HCT116 (cell line): ENCODE measurements at regions not wholly inside any gene's neighbourhood (a gene's known extent, or its start where the extent isn't known, plus 50 kb on each side); places are given as distances from the start of the nearest gene placed in this dataset.
"Not testable (repeated sequence)": the region's sequence is repeated elsewhere in the genome, so short reads cannot be mapped to it uniquely, and the experiment has no call there.

Experiments used
- ATAC-seq: fragments of 200-7000 bp; cut with Tn5 transposase; 2 replicates; pipeline ENCODE4 v1.9.1; 2020; ENCODE audit warnings: mild to moderate bottlenecking, moderate library complexity
- BruUV-seq: library from RNA; stranded (reverse); fragments of 400-500 nt; replicated peaks from 2 replicates; lab custom pipeline; 2021; lab: Mats Ljungman, UMichigan
- CTCF ChIA-PET: fragments of 300-600 bp; sonication (Branson Sonifier 250); formaldehyde crosslinking; loops from one replicate; lab custom pipeline; 2021; ENCODE audit warnings: antibody characterized with exemption; lab: Charles Lee
- POLR2A ChIA-PET: fragments of 300-600, 350-600 bp; sonication (Branson Sonifier 250); formaldehyde crosslinking; loops from one replicate; lab custom pipeline; 2021; ENCODE audit warnings: antibody characterized with exemption; lab: Charles Lee
- RAD21 ChIA-PET, 2 experiments: fragments of 300-600 bp; sonication (Branson Sonifier 250); formaldehyde crosslinking; loops; one replicate each; lab custom pipeline; 2023; ENCODE audit warnings: low total read pairs in 2 of 2; ENCODE audit not compliant: uncharacterized antibody in 2 of 2, unreplicated experiment in 2 of 2, low non-redundant PET in 1 of 2; lab: Charles Lee
- DNase-seq: peaks from one replicate; pipeline ENCODE4 v3.0.0-alpha.2; 2010; ENCODE audit warnings: low read depth, low spot score
- H2AFZ ChIP-seq: fragments of 200-600 bp; shearing (Covaris generic), sonication (generic); 2 replicates; pipeline ENCODE4 v1.6.1; 2017; ENCODE audit warnings: low read depth, mixed run types, mixed read lengths, antibody characterized with exemption, low read length; ENCODE audit not compliant: poor library complexity, severe bottlenecking
- H3K27ac ChIP-seq: 2 replicates; pipeline ENCODE4 v1.5.1; 2012; ENCODE audit warnings: low read depth, low read length
- H3K27me3 ChIP-seq: fragments of 200-600 bp; sonication (generic); 2 replicates; pipeline ENCODE4 v1.6.1; 2016; ENCODE audit warnings: mixed run types, low read length, mixed read lengths; ENCODE audit not compliant: insufficient read depth
- H3K36me3 ChIP-seq, 2 experiments: fragments of 200-500 bp in 1 of 2; fragments of 200-600 bp in 1 of 2; sonication (Bioruptor generic) in 1 of 2; sonication (generic) in 1 of 2; 2 replicates each; pipeline versions ENCODE4 v1.5.1 to v1.6.1; 2014 to 2016; ENCODE audit warnings: low read length in 2 of 2, inconsistent platforms in 1 of 2, mixed read lengths in 1 of 2, mixed run types in 1 of 2; ENCODE audit not compliant: insufficient read depth in 2 of 2, control insufficient read depth in 1 of 2
- H3K4me1 ChIP-seq, 2 experiments: fragments of 200-600 bp in 1 of 2; sonication (generic) in 1 of 2; 2 replicates each; pipeline versions ENCODE4 v1.5.1 to v1.6.1; 2012 to 2017; ENCODE audit warnings: low read length in 2 of 2, inconsistent platforms in 1 of 2, mild to moderate bottlenecking in 1 of 2, mixed read lengths in 1 of 2, mixed run types in 1 of 2, moderate library complexity in 1 of 2; ENCODE audit not compliant: insufficient read depth in 2 of 2, control insufficient read depth in 1 of 2
- H3K4me2 ChIP-seq: fragments of 200-600 bp; sonication (generic); 2 replicates; pipeline ENCODE4 v1.6.1; 2017; ENCODE audit warnings: mixed run types, low read length, mixed read lengths
- H3K4me3 ChIP-seq, 2 experiments: fragments of 200-600 bp in 1 of 2; sonication (generic) in 1 of 2; replicated peaks in 1 of 2; 2 replicates each; pipeline ENCODE4 v1.5.1; 2011 to 2016; ENCODE audit warnings: low read length in 2 of 2, control low read depth in 1 of 2, low read depth in 1 of 2, mild to moderate bottlenecking in 1 of 2, mixed read lengths in 1 of 2, mixed run types in 1 of 2
- H3K79me2 ChIP-seq: fragments of 200-600 bp; sonication (generic); 2 replicates; pipeline ENCODE4 v1.6.1; 2017; ENCODE audit warnings: mild to moderate bottlenecking, mixed run types, low read length, moderate library complexity, mixed read lengths; ENCODE audit not compliant: insufficient read depth
- H3K9ac ChIP-seq: fragments of 200-600 bp; sonication (generic); 2 replicates; pipeline ENCODE4 v1.6.1; 2016; ENCODE audit warnings: low read length, mixed read lengths
- H3K9me2 ChIP-seq: fragments of 200-600 bp; sonication (generic), shearing (Covaris generic); 2 replicates; pipeline ENCODE4 v1.6.1; 2017; ENCODE audit warnings: mixed run types, mild to moderate bottlenecking, moderate library complexity; ENCODE audit not compliant: insufficient read depth
- H3K9me3 ChIP-seq, 2 experiments: fragments of 200-500 bp in 1 of 2; fragments of 200-600 bp in 1 of 2; sonication (Bioruptor generic) in 1 of 2; sonication (generic) in 1 of 2; 2 replicates each; pipeline ENCODE4 v1.6.1; 2014 to 2017; ENCODE audit warnings: low read length in 2 of 2, mixed read lengths in 2 of 2, inconsistent platforms in 1 of 2, low read depth in 1 of 2, mild to moderate bottlenecking in 1 of 2, mixed run types in 1 of 2, moderate library complexity in 1 of 2; ENCODE audit not compliant: control insufficient read depth in 1 of 2, insufficient read depth in 1 of 2
- H4K20me1 ChIP-seq: fragments of 200-600 bp; sonication (generic), shearing (Covaris generic); 2 replicates; pipeline ENCODE4 v1.6.1; 2017; ENCODE audit warnings: mixed run types, mild to moderate bottlenecking, moderate library complexity; ENCODE audit not compliant: insufficient read depth
- EGR1 ChIP-seq: IDR thresholded peaks from 2 replicates; pipeline ENCODE4 v1.6.1; 2012; ENCODE audit warnings: low read depth
- ELF1 ChIP-seq: IDR thresholded peaks from 2 replicates; pipeline ENCODE4 v1.6.1; 2012; ENCODE audit warnings: low read depth, borderline replicate concordance
- EZH2 ChIP-seq: fragments of 200-600 bp; sonication (generic); IDR thresholded peaks from 2 replicates; pipeline ENCODE4 v1.6.1; 2017; ENCODE audit warnings: antibody characterized with exemption, mixed run types
- EZH2phosphoT487 ChIP-seq: fragments of 200-600 bp; IDR thresholded peaks from 2 replicates; pipeline ENCODE4 v1.6.1; 2018; ENCODE audit warnings: antibody characterized with exemption, borderline replicate concordance
- POLR2A ChIP-seq: IDR thresholded peaks from 2 replicates; pipeline ENCODE4 v1.7.0; 2011; ENCODE audit warnings: borderline replicate concordance; ENCODE audit not compliant: insufficient read depth, insufficient read length; ENCODE audit errors: extremely low read depth
- POLR2AphosphoS5 ChIP-seq: IDR thresholded peaks from 2 replicates; pipeline ENCODE4 v1.6.1; 2011; ENCODE audit warnings: mild to moderate bottlenecking, low read depth, low read length, moderate library complexity
- SRF ChIP-seq: IDR thresholded peaks from 2 replicates; pipeline ENCODE4 v1.6.1; 2012; ENCODE audit warnings: low read depth
- intact Hi-C: fragments of 100-400 bp; cut with micrococcal nuclease; formaldehyde crosslinking; loops from 2 replicates; pipeline ENCODE4 v1.10.0; 2022

- H3K27ac ChIP-seq, H3K4me3 ChIP-seq, H3K9me2 ChIP-seq, H3K4me2 ChIP-seq, H3K27me3 ChIP-seq, H3K79me2 ChIP-seq, POLR2A ChIA-PET, CTCF ChIA-PET, H3K9me3 ChIP-seq, DNase-seq, ATAC-seq, H3K9ac ChIP-seq, H2AFZ ChIP-seq, H4K20me1 ChIP-seq, RAD21 ChIA-PET, H3K4me1 ChIP-seq, intact Hi-C loops, BruUV-seq, H3K36me3 ChIP-seq: not testable (repeated sequence)
Observed at GRCh38 chr9:68593760-68594159, 53.1 kb upstream of the TMEM252 start.

GRCh38 chr9:68595868-68596267 is 55.2 kb upstream of the TMEM252 start:
- Histone ChIP-seq H3K9ac (no peak overlapping the region), H4K20me1 (no peaks in the 10 kb centered on the region), H3K4me2 (no peak overlapping the region), H3K9me2 (no peaks in the 10 kb centered on the region), H3K4me3 (no peak overlapping the region), H3K79me2 (no peaks in the 10 kb centered on the region), H3K27me3 (0 out of 2 replicates have a peak, but pooled peaks cover 8% of the 10 kb centered on the region), H3K9me3 (no peaks in the 10 kb centered on the region), H3K27ac (no peak overlapping the region), H3K4me1 (no peaks in the 10 kb centered on the region), H2AFZ (no peak overlapping the region), H3K36me3 (no peaks in the 10 kb centered on the region)
- CTCF ChIA-PET, result interaction anchor here (1.2 kb wide), 1 partner anchor 12 kb away, joined by 3 read pairs; no protein-coding TSS in a partner anchor
- DNase-seq (no peak), ATAC-seq (no peak)
- BruUV-seq, result no TSS peak
- RAD21 ChIA-PET, result no interaction called here
- TF ChIP-seq ELF1, result no peak
- TF ChIP-seq EGR1, result no peak
- no peak for TF ChIP-seq EZH2phosphoT487
- TF ChIP-seq SRF, result no peak
- no peak for TF ChIP-seq POLR2AphosphoS5
- no peak for TF ChIP-seq EZH2
- no peak for TF ChIP-seq POLR2A
- POLR2A ChIA-PET, result no interaction called here
- intact Hi-C loops, result no loop called here
